LNCaP clone FGC (cell line): ENCODE measurements at regions not wholly inside any gene's neighbourhood (a gene's known extent, or its start where the extent isn't known, plus 50 kb on each side); places are given as distances from the start of the nearest gene placed in this dataset.
"Not testable (repeated sequence)": the region's sequence is repeated elsewhere in the genome, so short reads cannot be mapped to it uniquely, and the experiment has no call there.

Experiments
- DNase-seq: peaks from one replicate; pipeline ENCODE4 v3.0.0-alpha.2; 2011; ENCODE audit warnings: low read depth
- H3K4me3 ChIP-seq: 2 replicates; pipeline ENCODE4 v1.5.1; 2011; ENCODE audit warnings: mild to moderate bottlenecking, low read depth, low read length, control low read depth
- TF ChIP-seq, protein P1 (sequence below): IDR thresholded peaks from 2 replicates; pipeline ENCODE4 v1.5.1; 2012; ENCODE audit warnings: mild to moderate bottlenecking; ENCODE audit not compliant: control insufficient read depth, insufficient read depth; ENCODE audit errors: extremely low read depth

DNA sequence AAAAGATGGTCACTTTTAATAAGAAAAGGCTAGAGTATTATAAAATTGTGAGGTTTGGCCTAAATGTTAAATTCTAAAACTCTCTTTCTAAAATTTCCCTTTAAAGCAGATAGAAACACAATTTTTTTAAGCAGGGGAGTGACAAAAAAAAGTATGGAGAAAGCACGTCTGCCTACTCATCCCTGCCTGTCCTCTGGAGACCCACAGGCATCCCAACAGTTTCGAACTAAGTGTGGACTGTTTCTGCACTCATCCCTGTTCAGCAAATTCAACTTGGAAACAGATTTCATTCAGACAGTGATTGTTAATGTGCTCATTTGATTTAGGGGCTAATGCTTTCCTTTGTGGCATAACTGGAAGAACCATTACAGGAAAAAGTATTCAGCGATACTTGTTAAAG, 192.6 kb upstream of the CXCL12 start:
- no peak overlapping the region for H3K4me3 ChIP-seq
- no peak for DNase-seq
- TF ChIP-seq, protein P1, sequence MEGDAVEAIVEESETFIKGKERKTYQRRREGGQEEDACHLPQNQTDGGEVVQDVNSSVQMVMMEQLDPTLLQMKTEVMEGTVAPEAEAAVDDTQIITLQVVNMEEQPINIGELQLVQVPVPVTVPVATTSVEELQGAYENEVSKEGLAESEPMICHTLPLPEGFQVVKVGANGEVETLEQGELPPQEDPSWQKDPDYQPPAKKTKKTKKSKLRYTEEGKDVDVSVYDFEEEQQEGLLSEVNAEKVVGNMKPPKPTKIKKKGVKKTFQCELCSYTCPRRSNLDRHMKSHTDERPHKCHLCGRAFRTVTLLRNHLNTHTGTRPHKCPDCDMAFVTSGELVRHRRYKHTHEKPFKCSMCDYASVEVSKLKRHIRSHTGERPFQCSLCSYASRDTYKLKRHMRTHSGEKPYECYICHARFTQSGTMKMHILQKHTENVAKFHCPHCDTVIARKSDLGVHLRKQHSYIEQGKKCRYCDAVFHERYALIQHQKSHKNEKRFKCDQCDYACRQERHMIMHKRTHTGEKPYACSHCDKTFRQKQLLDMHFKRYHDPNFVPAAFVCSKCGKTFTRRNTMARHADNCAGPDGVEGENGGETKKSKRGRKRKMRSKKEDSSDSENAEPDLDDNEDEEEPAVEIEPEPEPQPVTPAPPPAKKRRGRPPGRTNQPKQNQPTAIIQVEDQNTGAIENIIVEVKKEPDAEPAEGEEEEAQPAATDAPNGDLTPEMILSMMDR, result no peak

GRCh38 chr10:44578271-44578670, 193.4 kb upstream of the CXCL12 start:
- H3K4me3 ChIP-seq, result no peak overlapping the region
- TF ChIP-seq, protein P1, result no peak
- no peak for DNase-seq

DNA sequence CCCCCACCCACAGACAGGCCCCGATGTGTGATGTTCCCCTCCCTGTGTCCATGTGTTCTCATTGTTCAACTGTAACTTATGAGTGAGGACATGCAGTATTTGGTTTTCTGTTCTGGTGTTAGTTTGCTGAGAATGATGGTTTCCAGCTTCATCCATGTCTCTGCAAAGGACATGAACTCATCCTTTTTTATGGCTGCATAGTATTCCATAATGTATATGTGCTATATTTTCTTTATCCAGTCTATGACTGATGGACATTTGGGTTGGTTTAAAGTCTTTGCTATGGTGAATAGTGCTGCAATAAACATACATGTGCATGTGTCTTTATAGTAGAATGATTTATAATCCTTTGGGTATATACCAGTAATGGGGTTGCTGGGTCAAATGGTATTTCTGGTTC, 194.1 kb upstream of the CXCL12 start:
- not testable (repeated sequence) for DNase-seq, H3K4me3 ChIP-seq

GRCh38 chr10:44581996-44582395, 197.1 kb upstream of the CXCL12 start:
- TF ChIP-seq, protein P1, result no peak
- no peak for DNase-seq
- H3K4me3 ChIP-seq, result no peak overlapping the region

GRCh38 chr10:44587488-44588318, 202.8 kb upstream of the CXCL12 start:
- H3K4me3 ChIP-seq, result no peak overlapping the region
- no peak for DNase-seq
- TF ChIP-seq, protein P1, result no peak

DNA sequence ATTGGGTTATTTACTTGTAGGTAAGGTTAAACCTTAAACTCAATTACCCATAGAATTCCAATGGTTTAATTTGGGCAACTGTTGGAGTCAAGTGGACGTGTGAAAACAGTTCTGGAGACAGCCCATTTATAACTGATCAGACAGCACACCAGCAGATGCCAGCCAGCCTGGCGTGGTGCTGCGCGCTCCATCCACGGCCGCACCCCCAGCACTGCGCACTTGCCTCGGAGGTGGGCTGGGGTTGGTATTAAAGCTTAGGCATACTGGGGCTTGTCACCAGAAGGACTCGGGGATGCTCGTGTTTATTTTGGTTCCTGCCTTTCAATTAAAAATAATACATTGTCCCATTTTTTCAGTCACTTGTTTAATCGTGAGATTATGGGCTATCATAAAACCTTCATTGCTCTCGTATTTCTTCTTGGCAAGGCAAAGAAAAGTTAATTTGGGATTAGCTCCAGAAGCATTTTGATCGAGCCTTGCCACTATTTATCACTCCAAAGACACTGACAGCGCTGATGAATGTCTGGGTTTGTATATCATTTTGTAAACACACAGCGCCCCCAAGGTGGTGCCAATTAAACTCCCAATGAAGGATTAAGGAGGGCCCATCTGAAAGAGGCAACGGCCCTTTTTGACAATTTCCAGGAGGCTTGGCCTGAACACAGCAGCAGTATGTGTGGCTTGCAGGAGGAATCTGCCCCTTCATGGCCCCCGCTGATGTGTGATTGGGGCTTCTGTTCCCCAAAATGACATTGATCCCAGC, 204.5 kb upstream of the CXCL12 start:
- no peak for DNase-seq
- TF ChIP-seq, protein P1, result no peak

GRCh38 chr10:44589944-44590449, 205.1 kb upstream of the CXCL12 start:
- H3K4me3 ChIP-seq, result no peak overlapping the region
- no peak for DNase-seq
- TF ChIP-seq, protein P1, result no peak

More for the DNA sequence above, 204.5 kb upstream of the CXCL12 start:
- no peak overlapping the region for H3K4me3 ChIP-seq
